ENCODE measurements at regions not wholly inside any gene's neighbourhood (a gene's known extent, or its start where the extent isn't known, plus 50 kb on each side); places are given as distances from the start of the nearest gene placed in this dataset.

DNA sequence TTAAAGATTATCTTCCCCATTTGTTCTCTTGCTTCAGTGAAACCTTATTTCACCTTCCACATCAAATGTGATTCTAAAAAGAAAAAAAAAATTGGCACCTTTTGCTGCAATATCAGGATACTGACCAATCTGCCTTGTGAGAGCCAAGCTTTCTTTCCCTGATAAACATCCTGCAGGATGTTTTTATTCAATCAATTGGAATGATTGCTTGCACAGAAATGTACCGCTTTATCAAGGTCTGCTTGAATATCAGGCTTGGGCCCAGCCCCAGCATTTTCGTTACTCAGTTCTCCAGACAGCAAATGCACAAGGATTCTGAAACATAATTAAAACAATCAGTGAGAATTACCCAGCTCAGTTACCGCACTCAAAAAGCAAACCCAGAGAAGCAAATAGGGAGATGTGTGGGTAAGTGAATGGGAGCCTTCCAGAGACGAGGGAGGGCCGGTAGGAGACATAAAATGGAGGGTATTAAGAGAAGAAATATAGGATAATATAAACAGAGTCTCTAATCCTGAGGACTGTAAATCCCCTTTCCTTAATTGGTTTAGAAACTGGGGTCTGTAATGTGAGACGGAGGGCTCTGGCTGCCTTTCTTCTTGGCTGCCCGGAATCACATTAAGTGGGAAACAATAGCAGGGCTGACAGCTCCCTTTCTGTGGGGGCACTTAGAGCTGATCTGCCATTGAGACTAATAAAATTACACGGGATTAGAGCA lies 291.8 kb downstream of the ICOS start:
- no peak for TF ChIP-seq POLR2AphosphoS5 (IDR thresholded peaks at IDR 0.05; ENCODE audit: borderline replicate concordance, low read depth, low read length)
- TF ChIP-seq EZH2 (IDR thresholded peaks at IDR 0.05), result no peak
- no peak for TF ChIP-seq FOXP2 (optimal IDR thresholded peaks at IDR 0.05; ENCODE audit: control extremely low read depth, extremely low read length, insufficient read depth)
